B cell (primary cell): ENCODE measurements at regions not wholly inside any gene's neighbourhood (a gene's known extent, or its start where the extent isn't known, plus 50 kb on each side); places are given as distances from the start of the nearest gene placed in this dataset.

Experiments
- ATAC-seq: fragments of 200-7000 bp; cut with Tn5 transposase; one replicate; pipeline ENCODE4 v1.10.0; 2021; ENCODE audit warnings: low read depth, mild to moderate bottlenecking, moderate number of reproducible peaks, moderate library complexity
- CTCF ChIA-PET: fragments of 350-600 bp; sonication (Branson Sonifier 250); formaldehyde crosslinking; loops from one replicate; lab custom pipeline; 2021; ENCODE audit warnings: antibody characterized with exemption, inconsistent platforms; lab: Charles Lee
- POLR2A ChIA-PET: fragments of 350-600 bp; sonication (Branson Sonifier 250); formaldehyde crosslinking; loops from one replicate; lab custom pipeline; 2021; ENCODE audit warnings: antibody characterized with exemption; lab: Charles Lee
- DNase-seq: peaks from one replicate; pipeline ENCODE4 v3.0.0; 2013
- H2AFZ ChIP-seq: 2 replicates; pipeline ENCODE4 v1.6.1; 2012; ENCODE audit warnings: mild to moderate bottlenecking, low read depth, low read length; ENCODE audit not compliant: insufficient read depth, poor library complexity, severe bottlenecking
- H3K27ac ChIP-seq, 2 donors: 1 replicate in 1 of 2; 2 replicates in 1 of 2; pipeline ENCODE4 v1.5.1; 2012 to 2013; ENCODE audit warnings: low read length in 2 of 2, mild to moderate bottlenecking in 2 of 2, moderate library complexity in 1 of 2
- H3K27me3 ChIP-seq, 4 experiments: fragments of 200-600 bp in 1 of 4; sonication (generic) in 1 of 4; replicated peaks in 1 of 4; 1 replicate in 2 of 4; 2 replicates in 2 of 4; pipeline versions ENCODE4 v1.6.1 to v1.7.0; 2013 to 2016; ENCODE audit warnings: low read length in 3 of 4, mild to moderate bottlenecking in 2 of 4, mixed read lengths in 1 of 4, moderate library complexity in 1 of 4; ENCODE audit not compliant: insufficient read depth in 4 of 4, control insufficient read depth in 3 of 4; ENCODE audit errors: control extremely low read depth in 1 of 4
- H3K36me3 ChIP-seq, 2 experiments: replicated peaks in 1 of 2; 1 replicate in 1 of 2; 2 replicates in 1 of 2; pipeline versions ENCODE4 v1.6.1 to v1.7.1; 2013; ENCODE audit warnings: low read length in 1 of 2; ENCODE audit not compliant: insufficient read depth in 2 of 2, control insufficient read depth in 1 of 2; ENCODE audit errors: control extremely low read depth in 1 of 2, extremely low read depth in 1 of 2
- H3K4me1 ChIP-seq, 2 donors: fragments of 200-600 bp in 1 of 2; sonication (generic) in 1 of 2; 1 replicate in 1 of 2; 2 replicates in 1 of 2; pipeline versions ENCODE4 v1.5.1 to v1.6.1; 2013 to 2017; ENCODE audit warnings: low read length in 2 of 2; ENCODE audit not compliant: control insufficient read depth in 2 of 2, insufficient read depth in 2 of 2
- H3K4me2 ChIP-seq: replicated peaks from 2 replicates; pipeline ENCODE3; 2012; ENCODE audit warnings: mild to moderate bottlenecking, low read depth, low read length; ENCODE audit not compliant: poor library complexity, severe bottlenecking
- H3K4me3 ChIP-seq, 5 experiments: fragments of 200-600 bp in 1 of 5; sonication (generic) in 1 of 5; 1 replicate in 3 of 5; 2 replicates in 2 of 5; pipeline versions ENCODE4 v1.5.1 to v1.7.0; 2011 to 2016; ENCODE audit warnings: low read length in 4 of 5, mild to moderate bottlenecking in 4 of 5, low read depth in 2 of 5, control low read depth in 1 of 5, moderate library complexity in 1 of 5; ENCODE audit not compliant: insufficient read depth in 1 of 5; ENCODE audit errors: control extremely low read depth in 1 of 5, extremely low read depth in 1 of 5
- H3K79me2 ChIP-seq: fragments of 200-600 bp; sonication (generic); one replicate; pipeline ENCODE4 v1.6.0; 2016; ENCODE audit warnings: low read length; ENCODE audit not compliant: control insufficient read depth, insufficient read depth
- H3K9ac ChIP-seq: fragments of 200-600 bp; sonication (generic); 2 replicates; pipeline ENCODE4 v1.6.1; 2017; ENCODE audit warnings: mild to moderate bottlenecking, low read length, moderate library complexity
- H3K9me3 ChIP-seq, 3 donors: one replicate each; pipeline versions ENCODE4 v1.6.1 to v1.7.1; 2013; ENCODE audit warnings: low read length in 2 of 3; ENCODE audit not compliant: control insufficient read depth in 2 of 3, insufficient read depth in 1 of 3; ENCODE audit errors: control extremely low read depth in 1 of 3
- H4K20me1 ChIP-seq: 2 replicates; pipeline ENCODE4 v1.6.0; 2012; ENCODE audit warnings: mild to moderate bottlenecking, low read length; ENCODE audit not compliant: insufficient read depth, control insufficient read depth, poor library complexity, severe bottlenecking
- H3K27ac Mint-ChIP-seq: one replicate; pipeline ENCODE4 v1.8.0; 2021; ENCODE audit warnings: mixed read lengths
- H3K27me3 Mint-ChIP-seq: one replicate; pipeline ENCODE4 v1.8.0; 2021; ENCODE audit warnings: mixed read lengths
- H3K4me1 Mint-ChIP-seq: one replicate; pipeline ENCODE4 v1.8.0; 2021; ENCODE audit warnings: mixed read lengths
- H3K4me3 Mint-ChIP-seq: one replicate; pipeline ENCODE4 v1.8.0; 2021; ENCODE audit warnings: mixed read lengths
- H3K9me3 Mint-ChIP-seq: one replicate; pipeline ENCODE4 v1.8.0; 2022; ENCODE audit warnings: mixed read lengths; ENCODE audit not compliant: insufficient read depth
- CTCF ChIP-seq: fragments of 200-600 bp; IDR thresholded peaks from one replicate; pipeline ENCODE4 v1.8.0; 2022; ENCODE audit warnings: antibody characterized with exemption, mild to moderate bottlenecking
- EZH2 ChIP-seq: IDR thresholded peaks from 2 replicates; pipeline ENCODE4 v1.6.1; 2012; ENCODE audit warnings: borderline replicate concordance, low read depth, mild to moderate bottlenecking, moderate library complexity, low read length; ENCODE audit not compliant: insufficient read depth, poor library complexity, severe bottlenecking
- WGBS: methylation state at CpG from one replicate; pipeline ENCODE4 v1.1.5; 2013; ENCODE audit warnings: missing lambda C conversion rate; ENCODE audit not compliant: insufficient coverage; 5-methylcytosine and 5-hydroxymethylcytosine counted together
- intact Hi-C: fragments of 100-400 bp; cut with micrococcal nuclease; formaldehyde crosslinking; loops from one replicate; pipeline ENCODE4 v1.10.0; 2022

GRCh38 chr2:116918574-116918973, 895.9 kb upstream of the DDX18 start:
- Histone ChIP-seq H3K4me1 (no peaks in the 10 kb centered on the region), H3K9me3 (no peaks in the 10 kb centered on the region), H3K27ac (no peak overlapping the region), H2AFZ (no peak overlapping the region), H3K27me3 (no peaks in the 10 kb centered on the region), H3K9ac (no peak overlapping the region), H4K20me1 (no peaks in the 10 kb centered on the region), H3K4me3 (no peak overlapping the region), H3K36me3 (no peaks in the 10 kb centered on the region), H3K4me2 (no peak overlapping the region), H3K79me2 (no peaks in the 10 kb centered on the region)
- Mint-ChIP-seq H3K4me1 (no peaks in the 10 kb centered on the region), H3K27me3 (no peaks in the 10 kb centered on the region), H3K9me3 (peaks cover 3% of the 10 kb centered on the region), H3K27ac (no peak overlapping the region), H3K4me3 (no peak overlapping the region)
- intact Hi-C loops = no loop called here
- no CpG with 5 or more reads among the region's 4 CpGs for WGBS
- TF ChIP-seq EZH2 (no peak), CTCF (no peak)
- DNase-seq = no peak
- no peak for ATAC-seq
- ChIA-PET POLR2A (no interaction called here), CTCF (no interaction called here)

GRCh38 chr2:116922414-116922813, 892.1 kb upstream of the DDX18 start:
- Histone ChIP-seq H3K9ac (no peak overlapping the region), H4K20me1 (no peaks in the 10 kb centered on the region), H3K27me3 (no peaks in the 10 kb centered on the region), H2AFZ (no peak overlapping the region), H3K4me2 (no peak overlapping the region), H3K27ac (no peak overlapping the region), H3K4me3 (no peak overlapping the region), H3K4me1 (no peaks in the 10 kb centered on the region), H3K9me3 (no peaks in the 10 kb centered on the region), H3K79me2 (no peaks in the 10 kb centered on the region), H3K36me3 (no peaks in the 10 kb centered on the region)
- Mint-ChIP-seq H3K27me3 (no peaks in the 10 kb centered on the region), H3K27ac (no peak overlapping the region), H3K9me3 (peaks cover 3% of the 10 kb centered on the region), H3K4me3 (no peak overlapping the region), H3K4me1 (no peaks in the 10 kb centered on the region)
- TF ChIP-seq EZH2 (no peak), CTCF (no peak)
- POLR2A ChIA-PET = no interaction called here
- DNase-seq (no peak), ATAC-seq (no peak)
- CTCF ChIA-PET = no interaction called here
- no CpG with 5 or more reads among the region's 2 CpGs for WGBS
- intact Hi-C loops = no loop called here
